HepG2 (cell line): ENCODE measurements at regions not wholly inside any gene's neighbourhood (a gene's known extent, or its start where the extent isn't known, plus 50 kb on each side); places are given as distances from the start of the nearest gene placed in this dataset.

ENCODE experiments used
- ATAC-seq: fragments of 200-7000 bp; cut with Tn5 transposase; 3 replicates; pipeline ENCODE4 v1.9.1; 2020; ENCODE audit warnings: mild to moderate bottlenecking, moderate library complexity
- BruUV-seq: library from RNA; stranded (reverse); fragments of 400-500 nt; replicated peaks from 2 replicates; lab custom pipeline; 2021; lab: Mats Ljungman, UMichigan
- CTCF ChIA-PET: fragments of 300-600 bp; formaldehyde crosslinking; extraction: SDS; loops from one replicate; lab custom pipeline; 2021; ENCODE audit warnings: low total read pairs, inconsistent platforms, low intra/inter-chr PET ratio; lab: Yijun Ruan, JAX
- POLR2A ChIA-PET: fragments of 350-600 bp; sonication (Branson Sonifier 250); formaldehyde crosslinking; loops from one replicate; lab custom pipeline; 2020; ENCODE audit warnings: antibody characterized with exemption, inconsistent platforms; lab: Yijun Ruan, JAX
- DNase-seq: peaks from one replicate; pipeline ENCODE4 v3.0.0-alpha.2; 2015; ENCODE audit warnings: low spot score
- FAIRE-seq: peaks from 3 replicates; lab custom pipeline; 2011; peaks lifted over from hg19 to GRCh38; lab: Jason Lieb, UNC
- H2AFZ ChIP-seq: one replicate; pipeline ENCODE4 v1.6.1; 2011; ENCODE audit warnings: low read length, inconsistent platforms
- H3K27ac ChIP-seq: fragments of 300-600 bp; 3 replicates; pipeline ENCODE4 v1.8.0; 2011; ENCODE audit warnings: mixed run types, mild to moderate bottlenecking, mixed read lengths, low read length, inconsistent platforms; ENCODE audit not compliant: insufficient read depth; ENCODE audit errors: extremely low read length
- H3K27me3 ChIP-seq, 2 experiments: fragments of 200-600 bp in 1 of 2; 2 replicates in 1 of 2; 3 replicates in 1 of 2; pipeline versions ENCODE4 v1.6.0 to v1.8.0; 2011; ENCODE audit warnings: low read length in 2 of 2, mild to moderate bottlenecking in 2 of 2, moderate library complexity in 2 of 2, inconsistent platforms in 1 of 2; ENCODE audit not compliant: insufficient read depth in 2 of 2, control insufficient read depth in 1 of 2
- H3K36me3 ChIP-seq, 2 experiments: fragments of 200-600 bp in 1 of 2; replicated peaks in 1 of 2; 2 replicates in 1 of 2; 3 replicates in 1 of 2; pipeline versions ENCODE4 v1.5.1 to v1.8.0; 2011; ENCODE audit warnings: low read length in 2 of 2, inconsistent platforms in 1 of 2; ENCODE audit not compliant: insufficient read depth in 2 of 2, control insufficient read depth in 1 of 2
- H3K4me1 ChIP-seq: 2 replicates; pipeline ENCODE4 v1.5.1; 2012; ENCODE audit warnings: low read length, inconsistent platforms; ENCODE audit not compliant: insufficient read depth
- H3K4me2 ChIP-seq: 2 replicates; pipeline ENCODE4 v1.6.0; 2011; ENCODE audit warnings: low read depth, low read length, inconsistent platforms
- H3K4me3 ChIP-seq, 3 experiments: fragments of 200-600 bp in 1 of 3; sonication (generic), shearing (Covaris generic) in 1 of 3; replicated peaks in 1 of 3; 2 replicates each; pipeline ENCODE4 v1.5.1; 2011 to 2016; ENCODE audit warnings: low read length in 3 of 3, inconsistent platforms in 2 of 3, low read depth in 2 of 3, mild to moderate bottlenecking in 2 of 3, control low read depth in 1 of 3, mixed read lengths in 1 of 3; ENCODE audit not compliant: insufficient read depth in 1 of 3
- H3K79me2 ChIP-seq: one replicate; pipeline ENCODE4 v1.6.1; 2011; ENCODE audit warnings: low read length, inconsistent platforms; ENCODE audit not compliant: insufficient read depth
- H3K9ac ChIP-seq: 2 replicates; pipeline ENCODE4 v1.6.0; 2011; ENCODE audit warnings: mild to moderate bottlenecking, low read depth, low read length, inconsistent platforms; ENCODE audit not compliant: insufficient read depth
- H3K9me3 ChIP-seq: 2 replicates; pipeline ENCODE4 v1.5.1; 2012; ENCODE audit warnings: mild to moderate bottlenecking, low read length
- H4K20me1 ChIP-seq: 2 replicates; pipeline ENCODE4 v1.6.0; 2011; ENCODE audit warnings: inconsistent platforms, mild to moderate bottlenecking, low read length, moderate library complexity; ENCODE audit not compliant: insufficient read depth
- BRF2 ChIP-seq: sonication (generic); formaldehyde crosslinking; IDR thresholded peaks from 2 replicates; pipeline ENCODE4 v1.8.1; 2022; ENCODE audit warnings: mild to moderate bottlenecking, missing genetic modification reagents
- CREB3 ChIP-seq: sonication (generic); formaldehyde crosslinking; IDR thresholded peaks from 2 replicates; pipeline ENCODE4 v1.5.0; 2020; ENCODE audit warnings: missing genetic modification reagents
- IRX3 ChIP-seq: sonication (generic); formaldehyde crosslinking; IDR thresholded peaks from 2 replicates; pipeline ENCODE4 v1.8.1; 2023; ENCODE audit warnings: mild to moderate bottlenecking, low read depth, missing genetic modification reagents, borderline replicate concordance
- KDM5B ChIP-seq: sonication (generic); formaldehyde crosslinking; IDR thresholded peaks from 2 replicates; pipeline ENCODE4 v1.4.0; 2020; ENCODE audit warnings: missing genetic modification reagents, mild to moderate bottlenecking, borderline replicate concordance
- MEF2D ChIP-seq: sonication (generic); formaldehyde crosslinking; IDR thresholded peaks from 2 replicates; pipeline ENCODE4 v1.5.1; 2020; ENCODE audit warnings: mild to moderate bottlenecking, missing genetic modification reagents
- NONO ChIP-seq, 2 experiments: fragments of 450-650 bp in 1 of 2; sonication (generic) in 1 of 2; formaldehyde crosslinking in 1 of 2; IDR thresholded peaks in 1 of 2; conservative IDR thresholded peaks in 1 of 2; 2 replicates each; pipeline versions ENCODE4 v1.6.1 to v1.8.0; 2017 to 2022; ENCODE audit warnings: mild to moderate bottlenecking in 1 of 2, missing genetic modification reagents in 1 of 2, moderate library complexity in 1 of 2
- NR1H2 ChIP-seq: sonication (generic); formaldehyde crosslinking; IDR thresholded peaks from 2 replicates; pipeline ENCODE4 v1.8.1; 2022; ENCODE audit warnings: low read depth, missing genetic modification reagents, borderline replicate concordance
- SP140L ChIP-seq: sonication (generic); formaldehyde crosslinking; IDR thresholded peaks from 2 replicates; pipeline ENCODE4 v1.4.0; 2020; ENCODE audit warnings: missing genetic modification reagents, borderline replicate concordance
- TAF1 ChIP-seq: sonication (generic); formaldehyde crosslinking; IDR thresholded peaks from 2 replicates; pipeline ENCODE4 v1.4.0; 2020; ENCODE audit warnings: missing genetic modification reagents
- TSC22D2 ChIP-seq: sonication (generic); formaldehyde crosslinking; IDR thresholded peaks from 2 replicates; pipeline ENCODE4 v1.5.1; 2020; ENCODE audit warnings: missing genetic modification reagents, mild to moderate bottlenecking, borderline replicate concordance
- ZNF24 ChIP-seq: fragments of 450-650 bp; IDR thresholded peaks from 2 replicates; pipeline ENCODE4 v1.6.1; 2017; ENCODE audit warnings: antibody characterized with exemption, mild to moderate bottlenecking
- ZNF275 ChIP-seq: sonication (generic); formaldehyde crosslinking; IDR thresholded peaks from 2 replicates; pipeline ENCODE4 v1.8.0; 2022; ENCODE audit warnings: missing genetic modification reagents, mild to moderate bottlenecking, inconsistent platforms, borderline replicate concordance
- ZNF34 ChIP-seq: sonication (generic); formaldehyde crosslinking; IDR thresholded peaks from 2 replicates; pipeline ENCODE4 v1.4.0; 2020; ENCODE audit warnings: mild to moderate bottlenecking, missing genetic modification reagents, borderline replicate concordance
- ZNF574 ChIP-seq: sonication (generic); formaldehyde crosslinking; IDR thresholded peaks from 2 replicates; pipeline ENCODE4 v1.4.0; 2020; ENCODE audit warnings: missing genetic modification reagents
- ZSCAN29 ChIP-seq: sonication (generic); formaldehyde crosslinking; conservative IDR thresholded peaks from 2 replicates; pipeline ENCODE4 v1.4.0; 2020; ENCODE audit warnings: mild to moderate bottlenecking, missing genetic modification reagents
- in situ Hi-C: cut with HindIII; loops from 2 replicates; pipeline ENCODE4 v1.10.0; 2017; ENCODE audit warnings: low pct_unique_long_range_greater_than_20kb; ENCODE audit not compliant: extremely low pct_ligation_motif_present
- intact Hi-C: fragments of 100-400 bp; cut with micrococcal nuclease; formaldehyde crosslinking; loops from one replicate; pipeline ENCODE4 v1.10.0; 2022; ENCODE audit not compliant: unreplicated experiment

- peaks cover 12% of the 10 kb centered on the region for H3K4me1 ChIP-seq
- ATAC-seq, result no peak
- CTCF ChIA-PET, result no interaction called here
- H3K27me3 ChIP-seq, result no peaks in the 10 kb centered on the region; a peak in 1 of 5 replicates
- H3K9me3 ChIP-seq, result peaks cover 8% of the 10 kb centered on the region
- no peak for TF ChIP-seq BRF2 (CRISPR knock-in tag)
- no peak for TF ChIP-seq ZNF34 (CRISPR knock-in tag)
- TF ChIP-seq NR1H2, result no peak
- no peak for TF ChIP-seq SP140L (CRISPR knock-in tag)
- TF ChIP-seq NONO (IDR thresholded peaks at IDR 0.05), result no peak
- no peak for TF ChIP-seq NONO (CRISPR knock-in tag; conservative IDR thresholded peaks at IDR 0.05)
- no peak for TF ChIP-seq ZNF574
- no peak for TF ChIP-seq ZSCAN29 (CRISPR knock-in tag)
- TF ChIP-seq TAF1 (CRISPR knock-in tag), result no peak
- no peak for TF ChIP-seq ZNF24
- TF ChIP-seq KDM5B (CRISPR knock-in tag), result no peak
- TF ChIP-seq IRX3 (CRISPR knock-in tag), result no peak
- TF ChIP-seq MEF2D, result no peak
- no peak for TF ChIP-seq TSC22D2 (CRISPR knock-in tag)
- no peak for TF ChIP-seq CREB3 (CRISPR knock-in tag)
- TF ChIP-seq ZNF275 (CRISPR knock-in tag), result no peak
- TF ChIP-seq, all 625 proteins: peak for 0
- Histone ChIP-seq H3K4me3 (no peak overlapping the region), H3K36me3 (no peaks in the 10 kb centered on the region), H3K4me2 (no peak overlapping the region), H3K9ac (no peak overlapping the region), H3K79me2 (no peaks in the 10 kb centered on the region), H3K27ac (no peak overlapping the region), H4K20me1 (no peaks in the 10 kb centered on the region), H2AFZ (no peak overlapping the region)
- POLR2A ChIA-PET, result no interaction called here
- in situ Hi-C loops, result no loop called here
- FAIRE-seq (no peak), DNase-seq (no peak)
- no TSS peak for BruUV-seq
- intact Hi-C loops, result no loop called here
These were observed 61.8 kb downstream of the SDR9C7 start for GRCh38 chr12:56872366-56872765.
